Heart left ventricle (tissue), 13 donors: ENCODE measurements at regions not wholly inside any gene's neighbourhood (a gene's known extent, or its start where the extent isn't known, plus 50 kb on each side); places are given as distances from the start of the nearest gene placed in this dataset.
"Not testable (repeated sequence)": the region's sequence is repeated elsewhere in the genome, so short reads cannot be mapped to it uniquely, and the experiment has no call there.

Source experiments
- CTCF ChIP-seq, 12 donors: fragments of 200-600 bp; sonication (generic) in 4 of 12; IDR thresholded peaks; one replicate each; pipeline versions ENCODE4 v1.5.0 to v1.8.0; 2018 to 2022; ENCODE audit warnings: antibody characterized with exemption in 12 of 12, mild to moderate bottlenecking in 5 of 12
- POLR2A ChIP-seq, 2 donors: fragments of 450-650 bp; IDR thresholded peaks; one replicate each; pipeline ENCODE4 v1.6.1; 2017; ENCODE audit warnings: antibody characterized with exemption in 2 of 2, mild to moderate bottlenecking in 2 of 2, moderate library complexity in 2 of 2
- donor health status: ischemic (EF 13 %, LVEDD 7.1; RV severe dilation, severe dysfunction).
- donor health status: DM: no; HTN: yes; CAD: no.
- donor health status: DM: no; HTN: no; CAD: no.
- donor health status: ischemic (EF 25% LVEDD 6.9; RV normal size, moderate dysfunction).
- donor health status: ischemic (EF 25% LVEDD 5.7; RV mildly dilated, moderate dysfunction).
- donor health status: ischemic (EF 35%, LVEDD 5.7; RV mildly dilated, moderate dysfunction).
- donor health status: nonischemic (EF 11% LVEDD 7.7; RV severe dilation, severe dysfunction).
- donor health status: DM: yes; HTN: yes; CAD: no.
- donor health status: PGD.
- donor health status: ischemic (EF 29% LVEDD 5.4; RV normal size, mild dysfunction).
- donor health status: nonischemic (EF 23%, LVEDD 6.1; RV moderate dilation, normal function).

- not testable (repeated sequence) for TF ChIP-seq CTCF, POLR2A (IDR thresholded peaks at IDR 0.05)
Observed at GRCh38 chr7:142509235-142509634, 240.0 kb upstream of the PRSS1 start.
